Caco-2 (cell line): ENCODE measurements at regions not wholly inside any gene's neighbourhood (a gene's known extent, or its start where the extent isn't known, plus 50 kb on each side); places are given as distances from the start of the nearest gene placed in this dataset.

Source experiments
- BruUV-seq: library from RNA; stranded (reverse); fragments of 400-500 nt; replicated peaks from 2 replicates; lab custom pipeline; 2021; lab: Mats Ljungman, UMichigan
- CTCF ChIA-PET: fragments of 300-600 bp; sonication (Branson Sonifier 250); formaldehyde crosslinking; loops from one replicate; lab custom pipeline; 2022; ENCODE audit warnings: antibody characterized with exemption; lab: Charles Lee
- POLR2A ChIA-PET: fragments of 300-600 bp; sonication (Branson Sonifier 250); formaldehyde crosslinking; loops from one replicate; lab custom pipeline; 2022; ENCODE audit warnings: antibody characterized with exemption; lab: Charles Lee
- DNase-seq, 2 experiments: peaks; one replicate each; pipeline versions ENCODE4 v3.0.0 to v3.0.0-alpha.2; 2020 to 2022
- H3K27me3 ChIP-seq: replicated peaks from 2 replicates; pipeline ENCODE4 v1.6.0; 2011; ENCODE audit warnings: low read length; ENCODE audit not compliant: control insufficient read depth, insufficient read depth
- H3K36me3 ChIP-seq: 2 replicates; pipeline ENCODE4 v1.5.1; 2011; ENCODE audit warnings: low read length; ENCODE audit not compliant: control insufficient read depth, insufficient read depth
- H3K4me1 ChIP-seq: fragments of 250-450 bp; sonication (Bioruptor Pico); 2 replicates; pipeline ENCODE4 v1.5.1; 2020; ENCODE audit warnings: mild to moderate bottlenecking
- H3K4me3 ChIP-seq: 2 replicates; pipeline ENCODE4 v1.5.1; 2011; ENCODE audit warnings: low read depth, mild to moderate bottlenecking, control low read depth, low read length
- H3K9me3 ChIP-seq: fragments of 250-450 bp; sonication (Bioruptor Pico); 2 replicates; pipeline ENCODE4 v1.5.1; 2020; ENCODE audit warnings: mild to moderate bottlenecking, moderate library complexity
- H3K27ac Mint-ChIP-seq: one replicate; pipeline ENCODE4 v1.8.0; 2022; ENCODE audit warnings: mixed read lengths; ENCODE audit not compliant: unreplicated experiment
- H3K27me3 Mint-ChIP-seq: one replicate; pipeline ENCODE4 v1.8.0; 2022; ENCODE audit warnings: mixed read lengths; ENCODE audit not compliant: insufficient read depth, unreplicated experiment
- H3K36me3 Mint-ChIP-seq: one replicate; pipeline ENCODE4 v1.8.0; 2022; ENCODE audit warnings: mild to moderate bottlenecking, mixed read lengths; ENCODE audit not compliant: insufficient read depth, unreplicated experiment
- H3K4me1 Mint-ChIP-seq: one replicate; pipeline ENCODE4 v1.8.0; 2022; ENCODE audit warnings: low read depth, mixed read lengths; ENCODE audit not compliant: unreplicated experiment
- H3K4me3 Mint-ChIP-seq: one replicate; pipeline ENCODE4 v1.8.0; 2022; ENCODE audit warnings: mild to moderate bottlenecking, moderate library complexity, mixed read lengths; ENCODE audit not compliant: unreplicated experiment
- H3K9me3 Mint-ChIP-seq: one replicate; pipeline ENCODE4 v1.8.0; 2022; ENCODE audit warnings: mixed read lengths; ENCODE audit not compliant: unreplicated experiment
- CTCF ChIP-seq, 2 experiments: fragments of 200-600 bp in 1 of 2; IDR thresholded peaks; 1 replicate in 1 of 2; 2 replicates in 1 of 2; pipeline versions ENCODE4 v1.5.1 to v1.8.0; 2011 to 2022; ENCODE audit warnings: antibody characterized with exemption in 1 of 2, control low read depth in 1 of 2, inconsistent platforms in 1 of 2, low read depth in 1 of 2, low read length in 1 of 2, mild to moderate bottlenecking in 1 of 2, moderate library complexity in 1 of 2; ENCODE audit not compliant: insufficient read depth in 1 of 2, severe bottlenecking in 1 of 2, unreplicated experiment in 1 of 2
- intact Hi-C: fragments of 100-400 bp; cut with micrococcal nuclease; formaldehyde crosslinking; loops from one replicate; pipeline ENCODE4 v1.10.0; 2022; ENCODE audit not compliant: unreplicated experiment

- BruUV-seq, result no TSS peak
- Mint-ChIP-seq H3K4me1 (no peaks in the 10 kb centered on the region), H3K36me3 (no peaks in the 10 kb centered on the region), H3K27ac (no peak overlapping the region), H3K4me3 (no peak overlapping the region), H3K27me3 (no peaks in the 10 kb centered on the region), H3K9me3 (no peaks in the 10 kb centered on the region)
- intact Hi-C loops, result loop anchor here (1.0 to 5.0 kb wide), 4 partner anchors 38 to 1420 kb away; no protein-coding TSS in a partner anchor
- no peak overlapping the region for H3K4me3 ChIP-seq
- TF ChIP-seq CTCF (IDR thresholded peaks at IDR 0.05; ENCODE audit: insufficient read depth in 1 of 2, low read depth in 1 of 2, low read length in 1 of 2, severe bottlenecking in 1 of 2, unreplicated experiment in 1 of 2), result no peak
- no peaks in the 10 kb centered on the region for H3K9me3 ChIP-seq
- no peaks in the 10 kb centered on the region for H3K4me1 ChIP-seq
- DNase-seq, result no peak
- H3K36me3 ChIP-seq, result no peaks in the 10 kb centered on the region
- ChIA-PET CTCF (interaction anchor here (1.4 kb wide), 1 partner anchor 708 kb away, joined by 3 read pairs; no protein-coding TSS in a partner anchor), POLR2A (no interaction called here)
- no peaks in the 10 kb centered on the region for H3K27me3 ChIP-seq
These were observed 1241.5 kb upstream of the WWC1 start for GRCh38 chr5:167049771-167050567.

- CTCF ChIA-PET, result interaction anchor here (1.4 kb wide), 1 partner anchor 709 kb away, joined by 3 read pairs; no protein-coding TSS in a partner anchor
- DNase-seq, result peak in 1 of 2 experiments; percentile 8
These were observed 1240.7 kb upstream of the WWC1 start for GRCh38 chr5:167050568-167051401.

More at GRCh38 chr5:167050568-167051401, 1240.7 kb upstream of the WWC1 start:
- Mint-ChIP-seq H3K9me3 (no peaks in the 10 kb centered on the region), H3K4me3 (no peak overlapping the region), H3K27me3 (no peaks in the 10 kb centered on the region), H3K27ac (no peak overlapping the region), H3K36me3 (no peaks in the 10 kb centered on the region), H3K4me1 (no peaks in the 10 kb centered on the region)
- Histone ChIP-seq H3K27me3 (no peaks in the 10 kb centered on the region), H3K9me3 (no peaks in the 10 kb centered on the region), H3K4me3 (no peak overlapping the region), H3K4me1 (no peaks in the 10 kb centered on the region), H3K36me3 (no peaks in the 10 kb centered on the region)
- POLR2A ChIA-PET, result no interaction called here
- TF ChIP-seq CTCF (IDR thresholded peaks at IDR 0.05; ENCODE audit: insufficient read depth in 1 of 2, low read depth in 1 of 2, low read length in 1 of 2, severe bottlenecking in 1 of 2, unreplicated experiment in 1 of 2), result no peak
- no TSS peak for BruUV-seq
- intact Hi-C loops, result no loop called here
